C4-2B (cell line): ENCODE measurements at regions not wholly inside any gene's neighbourhood (a gene's known extent, or its start where the extent isn't known, plus 50 kb on each side); places are given as distances from the start of the nearest gene placed in this dataset.

Experiments
- H3K27ac ChIP-seq: fragments of 450-650 bp; 2 replicates; pipeline ENCODE4 v1.5.1; 2017
- CTCF ChIP-seq: fragments of 450-650 bp; conservative IDR thresholded peaks from 2 replicates; pipeline ENCODE4 v1.5.1; 2017; ENCODE audit warnings: mild to moderate bottlenecking
- ZFX ChIP-seq: fragments of 450-650 bp; IDR thresholded peaks from 2 replicates; pipeline ENCODE4 v1.6.1; 2017

- no peak for TF ChIP-seq ZFX
- H3K27ac ChIP-seq: no peak overlapping the region
Measured at GRCh38 chr9:92184041-92184564, 68.9 kb upstream of the SPTLC1 start.

DNA sequence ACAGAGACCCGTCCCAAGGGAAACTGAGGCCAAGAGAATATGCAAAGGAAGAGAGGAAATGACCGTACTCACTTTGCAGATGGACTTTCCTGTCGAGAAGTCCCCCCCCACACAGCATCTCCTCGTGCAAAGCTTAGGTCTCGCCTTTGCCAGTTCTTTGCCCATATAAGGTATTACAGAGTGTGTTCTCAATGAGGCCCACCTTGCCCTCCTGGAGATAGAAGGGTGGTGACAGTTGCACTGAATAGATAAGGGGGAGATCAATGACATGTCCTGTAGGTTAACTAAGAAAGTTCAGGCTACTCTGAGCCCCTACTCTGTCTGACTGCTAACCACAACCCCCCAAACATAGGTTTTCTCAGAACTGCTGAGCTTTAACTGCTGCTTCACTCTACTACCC is 68.2 kb upstream of the SPTLC1 start:
- TF ChIP-seq ZFX: no peak
- TF ChIP-seq CTCF: no peak
- no peak overlapping the region for H3K27ac ChIP-seq

DNA sequence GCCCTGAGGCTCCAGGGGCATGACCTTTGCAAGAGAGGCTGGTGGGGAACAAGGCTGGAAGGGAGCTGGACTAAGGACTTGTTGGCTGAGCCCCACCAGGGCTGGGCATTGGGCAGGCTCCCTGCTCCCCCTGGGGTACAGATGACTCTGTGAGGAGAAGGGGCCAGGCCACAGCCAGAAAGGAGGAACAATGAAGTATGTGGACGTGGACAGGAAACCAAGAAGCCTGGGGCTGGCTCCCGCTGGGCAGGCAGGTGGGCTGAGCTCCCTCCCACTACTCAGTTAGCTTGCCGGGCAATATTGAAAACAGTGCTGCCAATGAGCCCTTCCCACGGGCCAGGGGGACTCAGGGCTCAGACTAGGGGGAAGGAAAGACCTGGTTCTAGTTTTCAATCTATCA is 66.1 kb upstream of the SPTLC1 start:
- H3K27ac ChIP-seq: no peak overlapping the region
- TF ChIP-seq ZFX (no peak), CTCF (no peak)

GRCh38 chr9:92180669-92181181 is 65.5 kb upstream of the SPTLC1 start:
- TF ChIP-seq CTCF (no peak), ZFX (no peak)
- H3K27ac ChIP-seq: no peak overlapping the region

DNA sequence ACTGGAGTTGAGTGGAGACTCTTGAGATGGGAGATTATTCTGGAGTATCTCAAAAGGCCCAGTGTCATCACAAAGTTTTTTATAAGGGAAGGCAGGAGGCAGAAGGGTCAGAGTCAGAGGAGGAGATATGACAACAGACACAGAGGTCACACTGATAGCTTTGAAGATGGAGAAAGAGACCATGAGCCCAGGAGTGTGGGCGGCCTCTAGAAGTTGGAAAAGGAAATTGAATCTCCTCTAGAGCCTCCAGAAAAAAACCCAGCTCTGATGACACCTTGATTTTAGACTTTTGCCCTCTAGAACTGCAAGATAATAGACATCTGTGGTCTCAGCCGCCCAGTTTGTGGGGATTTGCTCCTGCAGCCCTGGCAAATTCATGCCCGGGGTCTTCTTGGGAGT is 64.8 kb upstream of the SPTLC1 start:
- no peak for TF ChIP-seq ZFX

GRCh38 chr9:92179286-92180001 is 64.2 kb upstream of the SPTLC1 start:
- no peak for TF ChIP-seq ZFX
- no peak overlapping the region for H3K27ac ChIP-seq

More for the DNA sequence above, 64.8 kb upstream of the SPTLC1 start:
- H3K27ac ChIP-seq: no peak overlapping the region

DNA sequence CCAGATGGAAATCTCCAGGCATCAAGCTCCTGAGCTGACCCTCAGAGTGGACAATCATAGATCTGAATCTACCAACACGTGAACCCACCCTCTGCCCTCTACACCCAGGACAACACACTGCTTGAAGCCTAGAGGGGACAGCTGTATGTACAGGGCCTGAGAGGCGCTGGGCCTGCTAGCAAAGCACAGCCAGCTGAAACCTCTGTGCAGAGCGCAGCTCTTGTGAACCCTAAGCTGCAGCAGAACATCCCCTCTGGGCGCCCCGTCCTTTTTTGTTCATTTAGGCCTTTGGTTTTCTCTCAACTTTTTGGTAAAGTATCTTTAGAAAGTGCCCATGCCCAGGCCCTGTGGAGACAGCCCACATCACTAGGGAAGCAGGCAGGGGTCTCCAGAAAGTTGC is 62.4 kb upstream of the SPTLC1 start:
- no peak overlapping the region for H3K27ac ChIP-seq
- TF ChIP-seq ZFX (no peak), CTCF (no peak)

GRCh38 chr9:92176800-92177185 is 61.6 kb upstream of the SPTLC1 start:
- TF ChIP-seq CTCF (no peak), ZFX (no peak)
- no peak overlapping the region for H3K27ac ChIP-seq

DNA sequence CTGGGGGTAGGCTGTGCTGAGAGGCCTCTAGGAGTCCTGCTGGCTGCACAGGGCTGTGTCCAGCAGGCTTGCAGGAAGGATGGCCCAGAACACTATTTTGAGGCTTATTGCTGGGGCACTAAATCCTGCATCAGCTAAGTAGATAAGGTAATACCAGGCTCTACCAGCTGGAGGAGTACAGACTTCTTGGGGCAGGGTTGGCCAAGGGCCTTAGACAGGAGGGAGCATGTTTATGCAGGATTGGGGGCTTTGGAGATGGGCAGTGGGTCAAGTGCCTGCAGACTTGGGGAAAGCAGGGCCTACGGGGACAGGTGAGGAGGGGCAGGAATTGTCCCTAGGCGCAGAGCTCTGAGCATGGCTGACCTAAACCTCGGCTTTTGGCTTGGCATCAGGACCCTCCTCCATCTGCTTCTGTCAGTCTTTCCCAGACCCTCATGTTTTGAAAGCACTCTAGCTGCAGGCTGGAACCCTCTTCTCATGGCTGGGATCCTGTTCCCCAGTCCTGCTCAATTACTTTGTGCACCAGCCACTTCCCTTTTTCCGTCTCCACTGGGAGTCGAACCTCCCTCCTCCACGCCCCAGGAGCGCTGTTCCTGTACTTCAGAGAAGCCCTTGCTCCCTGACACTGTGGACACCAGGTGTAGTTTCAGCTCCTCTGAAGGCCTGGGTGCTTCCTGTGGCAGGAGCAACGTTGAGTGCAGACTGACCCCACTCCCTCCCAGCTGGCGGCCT is 61.0 kb upstream of the SPTLC1 start:
- H3K27ac ChIP-seq: no peak overlapping the region
- TF ChIP-seq ZFX (no peak), CTCF (no peak; the same call in 1 of the 2 replicates)
